Chondrocyte (in vitro differentiated cells): ENCODE measurements at regions not wholly inside any gene's neighbourhood (a gene's known extent, or its start where the extent isn't known, plus 50 kb on each side); places are given as distances from the start of the nearest gene placed in this dataset.

ENCODE experiments used
- DNase-seq: peaks from one replicate; pipeline ENCODE4 v3.0.0; 2021; ENCODE audit warnings: mixed read lengths, low spot score
- H3K27ac Mint-ChIP-seq: one replicate; pipeline ENCODE4 v1.8.0; 2021; ENCODE audit warnings: mild to moderate bottlenecking, moderate library complexity, mixed read lengths; ENCODE audit not compliant: unreplicated experiment
- H3K27me3 Mint-ChIP-seq: 2 replicates; pipeline ENCODE4 v1.8.0; 2021; ENCODE audit warnings: low read depth, mixed read lengths
- H3K36me3 Mint-ChIP-seq: 2 replicates; pipeline ENCODE4 v1.8.0; 2021; ENCODE audit warnings: low read depth, mixed read lengths
- H3K4me1 Mint-ChIP-seq: 2 replicates; pipeline ENCODE4 v1.8.0; 2021; ENCODE audit warnings: low read depth, mild to moderate bottlenecking, mixed read lengths
- H3K4me3 Mint-ChIP-seq: one replicate; pipeline ENCODE4 v1.8.0; 2021; ENCODE audit warnings: mild to moderate bottlenecking, moderate library complexity, mixed read lengths; ENCODE audit not compliant: unreplicated experiment
- H3K9me3 Mint-ChIP-seq: 2 replicates; pipeline ENCODE4 v1.8.0; 2021; ENCODE audit warnings: low read depth, mixed read lengths
- CTCF ChIP-seq: fragments of 200-600 bp; sonication (generic); IDR thresholded peaks from 2 replicates; pipeline ENCODE4 v1.5.0; 2021; ENCODE audit warnings: antibody characterized with exemption, mild to moderate bottlenecking, moderate library complexity

DNA sequence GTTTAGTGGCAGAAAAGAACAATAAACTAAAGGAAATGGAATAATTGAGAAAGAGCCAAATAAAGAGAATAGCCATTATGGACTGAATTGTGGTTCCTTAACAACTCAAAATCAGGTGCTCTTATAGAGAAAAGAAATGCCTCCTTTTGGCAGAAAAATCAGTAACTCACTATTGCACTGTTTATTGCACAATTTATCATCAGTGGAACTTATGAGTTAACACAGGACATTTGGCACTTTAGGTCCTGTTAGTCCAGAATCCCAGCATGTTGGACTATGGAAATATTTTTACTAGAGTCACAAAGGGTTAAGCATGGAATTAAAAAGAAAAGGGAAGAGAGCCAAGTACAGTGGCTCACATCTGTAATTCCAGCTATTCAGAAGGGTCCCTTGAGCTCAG, 53.8 kb upstream of the JMY start:
- Mint-ChIP-seq H3K4me3 (no peak overlapping the region), H3K9me3 (no peaks in the 10 kb centered on the region), H3K4me1 (peaks cover 11% of the 10 kb centered on the region), H3K36me3 (no peaks in the 10 kb centered on the region), H3K27ac (no peak overlapping the region), H3K27me3 (no peaks in the 10 kb centered on the region)
- TF ChIP-seq CTCF: no peak
- DNase-seq: no peak

GRCh38 chr5:79183011-79183410, 52.9 kb upstream of the JMY start:
- Mint-ChIP-seq H3K4me3 (no peak overlapping the region), H3K4me1 (peaks cover 11% of the 10 kb centered on the region), H3K9me3 (no peaks in the 10 kb centered on the region), H3K36me3 (no peaks in the 10 kb centered on the region), H3K27ac (no peak overlapping the region), H3K27me3 (no peaks in the 10 kb centered on the region)
- TF ChIP-seq CTCF: no peak
- DNase-seq: no peak

GRCh38 chr5:79183617-79184016, 52.3 kb upstream of the JMY start:
- Mint-ChIP-seq H3K27ac (no peak overlapping the region), H3K9me3 (no peaks in the 10 kb centered on the region), H3K27me3 (no peaks in the 10 kb centered on the region), H3K36me3 (no peaks in the 10 kb centered on the region), H3K4me1 (peaks cover 11% of the 10 kb centered on the region), H3K4me3 (no peak overlapping the region)
- DNase-seq: no peak
- no peak for TF ChIP-seq CTCF

DNA sequence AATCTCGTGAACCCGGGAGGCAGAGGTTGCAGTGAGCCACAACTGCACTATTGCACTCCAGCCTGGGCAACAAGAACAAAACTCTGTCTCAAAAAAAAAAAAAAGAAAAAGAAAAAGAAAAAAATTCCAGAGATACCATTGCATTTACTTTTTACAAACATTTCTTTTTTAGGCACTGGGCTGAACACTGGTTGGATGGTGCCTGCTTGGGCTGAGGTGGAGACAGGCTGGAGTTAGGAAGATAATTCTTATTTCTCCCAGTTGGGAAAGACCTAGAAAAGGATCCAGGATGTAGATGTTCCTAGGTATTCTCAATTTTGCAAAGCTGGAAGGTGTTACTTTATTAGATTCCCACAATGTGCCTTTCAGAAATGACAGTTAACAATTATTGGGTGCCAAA, 49.9 kb upstream of the JMY start:
- Mint-ChIP-seq H3K4me3 (no peak overlapping the region), H3K36me3 (no peaks in the 10 kb centered on the region), H3K9me3 (no peaks in the 10 kb centered on the region), H3K27ac (peak overlapping the region; percentile 12), H3K27me3 (no peaks in the 10 kb centered on the region), H3K4me1 (peaks cover 11% of the 10 kb centered on the region)
- no peak for TF ChIP-seq CTCF
- no peak for DNase-seq
